HG02759 (cell line): ENCODE measurements at regions not wholly inside any gene's neighbourhood (a gene's known extent, or its start where the extent isn't known, plus 50 kb on each side); places are given as distances from the start of the nearest gene placed in this dataset.
"Not testable (repeated sequence)": the region's sequence is repeated elsewhere in the genome, so short reads cannot be mapped to it uniquely, and the experiment has no call there.

ENCODE experiments used
- ATAC-seq: cut with Tn5 transposase; IDR thresholded peaks from one replicate; pipeline ENCODE4 v1.9.1; 2021; ENCODE audit warnings: mild to moderate bottlenecking, moderate library complexity; ENCODE audit not compliant: unreplicated experiment

DNA sequence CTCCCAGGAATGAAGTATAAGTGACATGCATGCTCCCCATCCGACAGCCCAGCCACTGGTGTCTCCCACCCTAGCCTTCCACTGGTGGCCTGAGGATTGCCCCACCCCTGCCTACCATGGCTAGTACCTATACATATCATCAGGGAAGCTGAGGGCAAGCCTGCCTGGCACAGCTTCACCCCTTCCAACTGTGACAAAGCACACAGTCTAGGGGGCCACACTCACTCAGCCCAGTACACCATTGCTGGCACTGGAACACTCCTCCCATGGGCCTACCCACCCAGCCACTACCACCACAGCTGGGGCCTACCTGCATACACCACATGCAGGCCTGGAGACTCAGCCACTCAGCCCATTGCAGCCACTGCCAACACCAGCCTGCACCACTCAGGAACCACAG lies 393.1 kb upstream of the STEAP1 start:
- ATAC-seq: no peak

- ATAC-seq: no peak
These were observed 384.1 kb upstream of the STEAP1 start for GRCh38 chr7:89770161-89770560.

DNA sequence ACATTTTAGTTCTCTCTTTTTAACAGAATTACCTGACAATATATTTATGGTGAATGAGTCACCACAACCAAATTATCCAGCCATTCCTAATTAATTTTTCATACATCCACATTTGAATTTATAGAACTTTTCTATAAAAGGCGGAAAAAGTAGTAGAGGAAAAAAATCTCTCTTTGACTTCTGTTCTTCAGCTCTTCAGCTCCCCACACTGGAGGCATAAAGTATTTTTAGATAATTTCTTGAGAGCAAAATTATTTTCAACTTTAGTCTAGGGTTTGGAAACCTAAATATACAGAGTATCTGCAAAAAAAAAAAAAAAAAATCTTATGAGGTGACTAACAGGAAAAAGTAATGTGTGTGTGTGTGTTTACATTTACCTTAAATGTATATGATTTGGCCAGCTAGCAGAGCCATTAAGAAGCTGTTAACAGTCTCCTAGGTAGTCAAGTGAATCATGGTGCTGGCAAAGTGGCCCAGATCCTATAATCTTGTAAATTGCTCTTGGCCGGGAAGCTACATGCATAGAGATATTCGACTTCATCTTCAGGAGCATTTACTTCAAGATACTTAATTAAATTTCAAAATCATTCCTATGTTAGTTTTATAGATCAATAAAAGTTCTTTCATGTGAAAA lies 383.1 kb upstream of the STEAP1 start:
- ATAC-seq: no peak

GRCh38 chr7:89772276-89772675 lies 382.0 kb upstream of the STEAP1 start:
- ATAC-seq: no peak

GRCh38 chr7:89773611-89774010 lies 380.7 kb upstream of the STEAP1 start:
- ATAC-seq: no peak

DNA sequence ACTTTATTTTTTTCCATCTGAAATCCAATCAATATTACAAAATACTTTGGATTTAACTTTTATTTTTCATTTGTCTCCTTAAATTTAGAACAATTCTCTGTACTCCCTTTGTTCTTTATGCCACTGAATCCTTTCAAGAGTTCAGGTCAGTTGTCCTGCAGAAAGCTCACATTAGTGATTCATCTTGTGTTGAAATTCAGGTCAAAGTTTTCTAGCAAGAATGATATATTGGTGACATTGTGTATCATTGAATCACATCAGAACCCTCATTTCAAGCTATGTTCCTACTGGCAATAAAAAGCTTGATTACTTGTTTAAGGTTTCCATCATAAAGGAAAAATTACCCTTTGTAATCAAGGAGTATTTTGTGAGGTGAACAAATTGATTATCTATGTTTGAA lies 378.8 kb upstream of the STEAP1 start:
- ATAC-seq: no peak

GRCh38 chr7:89776980-89777379 lies 377.3 kb upstream of the STEAP1 start:
- no peak for ATAC-seq

DNA sequence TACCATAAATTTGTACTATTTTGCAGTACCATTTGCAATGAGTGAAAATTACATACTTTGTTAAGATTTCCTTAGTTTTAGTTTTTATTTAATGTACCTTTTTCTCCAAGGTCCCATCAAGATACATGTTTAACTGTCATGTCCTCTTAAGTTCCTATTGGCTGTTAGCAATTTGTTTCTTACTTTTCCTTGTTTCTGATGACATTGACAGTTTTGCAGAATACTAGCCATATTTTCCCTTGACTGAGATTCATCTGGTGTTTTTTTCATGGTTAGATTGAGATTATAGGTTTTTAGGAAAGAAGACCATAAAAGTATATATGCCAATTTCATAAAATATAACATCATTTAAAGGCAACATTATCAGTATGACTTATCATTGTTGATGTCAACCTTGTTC lies 376.8 kb upstream of the STEAP1 start:
- ATAC-seq: no peak

DNA sequence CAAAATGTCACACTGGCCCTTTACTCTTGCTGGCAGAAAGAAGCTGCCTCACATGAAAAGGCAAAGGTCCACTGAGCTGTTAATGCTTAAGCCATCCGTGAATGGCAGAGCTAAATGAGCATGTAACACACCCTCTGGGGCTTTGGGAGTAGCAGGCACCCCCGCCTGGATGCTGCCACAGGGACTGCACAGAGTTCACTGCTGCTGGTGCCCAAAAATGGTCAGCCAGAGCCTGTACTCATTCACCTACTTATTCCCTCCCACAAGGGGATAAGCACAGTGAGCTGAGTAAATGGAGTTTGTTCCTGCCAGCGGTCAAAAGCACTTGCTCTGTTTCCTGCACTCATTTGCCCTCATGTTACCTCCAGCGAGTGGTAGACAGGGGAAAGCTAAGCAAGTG lies 374.0 kb upstream of the STEAP1 start:
- ATAC-seq: no peak

DNA sequence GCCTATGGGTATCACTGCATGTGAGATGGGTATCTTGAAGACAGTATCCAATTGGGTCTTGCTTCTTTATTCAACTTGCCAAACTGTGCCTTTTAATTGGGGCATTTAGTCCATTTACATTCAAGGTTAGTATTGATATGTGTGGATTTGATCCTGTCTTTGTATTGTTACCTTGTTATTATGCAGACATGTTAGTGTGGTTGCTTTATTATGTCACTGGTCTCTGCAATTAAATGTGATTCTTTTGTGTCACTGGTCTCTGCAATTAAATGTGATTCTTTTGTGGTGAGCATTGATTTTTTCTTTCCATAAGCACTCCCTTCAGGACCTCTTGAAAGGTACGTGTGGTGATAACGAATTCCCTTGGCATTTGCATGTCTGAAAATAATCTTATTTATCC lies 357.8 kb upstream of the STEAP1 start:
- no peak for ATAC-seq

GRCh38 chr7:89797965-89798598 lies 356.2 kb upstream of the STEAP1 start:
- ATAC-seq: no peak

GRCh38 chr7:89798599-89798996 lies 355.7 kb upstream of the STEAP1 start:
- no peak for ATAC-seq

DNA sequence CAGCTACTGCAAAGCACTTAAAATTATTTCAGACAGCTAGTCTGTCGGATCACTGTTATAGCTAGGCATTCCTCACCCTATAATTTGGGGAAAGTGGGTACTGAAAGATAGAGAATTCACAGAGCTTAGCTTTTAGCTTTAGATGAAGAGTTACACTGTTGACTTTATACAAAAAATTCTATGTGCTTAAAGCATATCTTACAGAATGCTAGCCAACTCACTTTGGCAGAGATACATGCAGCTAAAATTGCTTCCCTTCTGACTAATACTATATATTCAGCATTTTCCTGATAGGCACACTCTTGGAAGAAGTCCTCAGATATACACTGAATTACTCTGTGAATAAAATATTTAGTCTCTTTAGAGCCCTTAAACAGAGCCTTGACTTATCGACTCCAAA lies 353.5 kb upstream of the STEAP1 start:
- ATAC-seq: no peak

DNA sequence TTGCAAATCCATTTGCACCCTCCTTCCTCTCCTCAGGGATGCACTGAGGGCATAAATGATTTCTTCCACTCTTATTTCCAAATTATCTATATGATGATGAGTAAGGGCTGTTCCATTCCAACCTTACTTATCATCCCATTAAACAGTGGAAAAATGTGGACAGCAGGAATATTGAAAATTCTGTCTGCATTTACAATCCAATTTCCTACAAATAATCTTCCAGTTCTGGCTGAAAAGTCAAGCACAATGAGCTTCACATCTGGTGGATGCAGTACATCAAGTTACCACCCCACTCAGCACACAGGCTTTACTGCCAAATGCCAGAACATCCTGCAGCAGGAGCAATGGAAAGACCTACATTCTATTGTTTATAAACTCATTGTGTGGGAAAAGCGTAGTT lies 345.0 kb upstream of the STEAP1 start:
- ATAC-seq: no peak

- no peak for ATAC-seq
These were observed 341.2 kb upstream of the STEAP1 start for GRCh38 chr7:89813081-89813480.

DNA sequence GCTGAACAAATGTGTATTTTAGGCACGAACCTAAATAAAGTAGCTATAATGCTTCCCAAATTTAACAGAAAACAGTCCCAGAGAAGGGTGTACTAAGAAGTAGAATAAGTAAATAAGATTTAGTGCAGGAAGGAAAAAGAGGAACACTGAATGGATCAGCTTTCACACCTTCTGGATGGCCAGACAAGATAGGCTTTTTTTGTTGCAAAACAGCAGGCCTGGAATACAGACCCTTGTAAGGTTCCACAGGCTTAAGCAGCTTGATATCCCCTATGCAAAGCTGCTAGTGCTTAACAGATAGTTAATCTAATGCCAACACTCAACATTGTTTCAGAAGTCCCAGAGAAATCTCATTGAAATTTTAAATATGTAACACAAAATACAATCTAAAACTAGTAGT lies 328.1 kb upstream of the STEAP1 start:
- ATAC-seq: no peak

- no peak for ATAC-seq
These were observed 327.7 kb upstream of the STEAP1 start for GRCh38 chr7:89826557-89826956.

DNA sequence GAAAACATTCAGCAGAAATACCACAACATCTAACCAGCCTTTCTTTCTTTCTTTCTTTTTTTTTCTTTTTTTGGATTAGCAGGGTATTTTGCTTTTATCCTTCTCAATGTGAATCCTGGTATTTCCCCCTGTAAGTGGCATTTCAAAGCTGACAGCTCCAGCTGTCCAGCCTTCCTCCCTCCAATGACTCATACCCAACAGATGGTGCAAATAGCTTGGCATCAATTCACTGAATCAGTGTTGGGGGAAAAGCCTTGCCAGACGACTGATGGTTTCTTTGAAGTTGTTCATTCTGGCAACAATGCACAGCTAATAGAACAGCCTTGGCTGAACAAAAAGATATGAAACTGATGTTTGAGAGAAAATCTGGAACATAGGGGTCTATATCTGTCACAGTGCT lies 316.8 kb upstream of the STEAP1 start:
- no peak for ATAC-seq

- no peak for ATAC-seq
These were observed 314.9 kb upstream of the STEAP1 start for GRCh38 chr7:89839329-89839728.

- ATAC-seq: no peak
These were observed 308.3 kb upstream of the STEAP1 start for GRCh38 chr7:89845952-89846351.

GRCh38 chr7:89849052-89849451 lies 305.2 kb upstream of the STEAP1 start:
- ATAC-seq: no peak

- not testable (repeated sequence) for ATAC-seq
These were observed 297.2 kb upstream of the STEAP1 start for GRCh38 chr7:89857053-89857452.

DNA sequence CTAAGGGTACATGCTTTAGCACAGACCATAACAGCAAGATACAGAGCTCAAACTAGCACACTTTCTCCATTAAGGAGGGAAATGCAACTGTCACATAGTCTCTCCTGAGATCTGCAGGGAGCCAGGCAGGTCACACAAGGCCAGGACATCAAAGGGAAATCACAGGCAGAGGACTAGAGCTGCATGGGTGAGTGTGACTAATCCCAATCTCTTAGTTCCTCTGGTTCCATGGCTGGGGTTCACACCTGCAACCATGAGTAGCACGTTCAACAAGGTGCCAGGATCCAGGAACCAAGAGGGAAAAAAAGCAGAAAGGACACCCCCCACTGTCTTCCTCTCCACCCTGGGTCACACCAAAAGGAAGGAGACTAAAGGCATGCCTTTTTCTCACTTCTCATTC lies 296.5 kb upstream of the STEAP1 start:
- no peak for ATAC-seq
